ENCODE measurements at regions not wholly inside any gene's neighbourhood (a gene's known extent, or its start where the extent isn't known, plus 50 kb on each side); places are given as distances from the start of the nearest gene placed in this dataset.
A peak's percentile ranks its signal among the peaks of the same experiment; 100 is the strongest.
"Not testable (repeated sequence)": the region's sequence is repeated elsewhere in the genome, so short reads cannot be mapped to it uniquely, and the experiment has no call there.

GRCh38 chr11:37861671-37862070 is 1263.6 kb upstream of the RAG2 start:
- Mint-ChIP-seq H3K36me3 (ENCODE audit: low read depth, unreplicated experiment) (no peaks in the 10 kb centered on the region), H3K27me3 (ENCODE audit: unreplicated experiment) (no peaks in the 10 kb centered on the region), H3K9me3 (ENCODE audit: unreplicated experiment) (no peaks in the 10 kb centered on the region), H3K4me1 (ENCODE audit: unreplicated experiment) (no peaks in the 10 kb centered on the region), H3K4me3 (ENCODE audit: unreplicated experiment) (no peak overlapping the region), H3K27ac (ENCODE audit: unreplicated experiment) (no peak overlapping the region)
- no peak for TF ChIP-seq CTCF (IDR thresholded peaks at IDR 0.05; ENCODE audit: unreplicated experiment)
- DNase-seq (ENCODE audit: low spot score), result no peak

GRCh38 chr11:37858806-37859537 is 1260.9 kb upstream of the RAG2 start:
- not testable (repeated sequence) for H3K4me1 Mint-ChIP-seq (ENCODE audit: unreplicated experiment); DNase-seq (ENCODE audit: low spot score); H3K36me3 Mint-ChIP-seq (ENCODE audit: low read depth, unreplicated experiment); H3K9me3 Mint-ChIP-seq (ENCODE audit: unreplicated experiment); H3K4me3 Mint-ChIP-seq (ENCODE audit: unreplicated experiment); H3K27ac Mint-ChIP-seq (ENCODE audit: unreplicated experiment); H3K27me3 Mint-ChIP-seq (ENCODE audit: unreplicated experiment)

- Mint-ChIP-seq H3K27ac (ENCODE audit: unreplicated experiment) (no peak overlapping the region), H3K36me3 (ENCODE audit: low read depth, unreplicated experiment) (no peaks in the 10 kb centered on the region), H3K27me3 (ENCODE audit: unreplicated experiment) (peaks cover 3% of the 10 kb centered on the region), H3K4me1 (ENCODE audit: unreplicated experiment) (no peaks in the 10 kb centered on the region), H3K9me3 (ENCODE audit: unreplicated experiment) (no peaks in the 10 kb centered on the region), H3K4me3 (ENCODE audit: unreplicated experiment) (no peak overlapping the region)
- no peak for DNase-seq (ENCODE audit: low spot score)
- peak; percentile 42 for TF ChIP-seq CTCF (IDR thresholded peaks at IDR 0.05; ENCODE audit: unreplicated experiment)
Measured at GRCh38 chr11:37858398-37858797, 1260.4 kb upstream of the RAG2 start.

- H3K4me1 Mint-ChIP-seq (ENCODE audit: unreplicated experiment), result no peaks in the 10 kb centered on the region
Measured at GRCh38 chr11:37857726-37858125, 1259.7 kb upstream of the RAG2 start.

GRCh38 chr11:37849706-37850105 is 1251.7 kb upstream of the RAG2 start:
- Mint-ChIP-seq H3K4me3 (ENCODE audit: unreplicated experiment) (no peak overlapping the region), H3K4me1 (ENCODE audit: unreplicated experiment) (no peaks in the 10 kb centered on the region), H3K27ac (ENCODE audit: unreplicated experiment) (no peak overlapping the region), H3K36me3 (ENCODE audit: low read depth, unreplicated experiment) (peaks cover 3% of the 10 kb centered on the region), H3K27me3 (ENCODE audit: unreplicated experiment) (peaks cover 2% of the 10 kb centered on the region), H3K9me3 (ENCODE audit: unreplicated experiment) (no peaks in the 10 kb centered on the region)
- no peak for TF ChIP-seq CTCF (IDR thresholded peaks at IDR 0.05; ENCODE audit: unreplicated experiment)
- no peak for DNase-seq (ENCODE audit: low spot score)

More at GRCh38 chr11:37857726-37858125, 1259.7 kb upstream of the RAG2 start:
- H3K27me3 Mint-ChIP-seq (ENCODE audit: unreplicated experiment), result peaks cover 3% of the 10 kb centered on the region
- H3K9me3 Mint-ChIP-seq (ENCODE audit: unreplicated experiment), result no peaks in the 10 kb centered on the region
- no peak for TF ChIP-seq CTCF (IDR thresholded peaks at IDR 0.05; ENCODE audit: unreplicated experiment)
- no peaks in the 10 kb centered on the region for H3K36me3 Mint-ChIP-seq (ENCODE audit: low read depth, unreplicated experiment)
- no peak for DNase-seq (ENCODE audit: low spot score)
- H3K27ac Mint-ChIP-seq (ENCODE audit: unreplicated experiment), result no peak overlapping the region
- H3K4me3 Mint-ChIP-seq (ENCODE audit: unreplicated experiment), result no peak overlapping the region
